ENCODE measurements at regions not wholly inside any gene's neighbourhood (a gene's known extent, or its start where the extent isn't known, plus 50 kb on each side); places are given as distances from the start of the nearest gene placed in this dataset.

- peaks cover 3 to 59% of the 10 kb centered on the region in 2 donors for H3K4me1 ChIP-seq
- ATAC-seq (no peak), DNase-seq (no peak)
- no peak overlapping the region for H3K4me3 ChIP-seq
- H3K36me3 ChIP-seq, result no peaks in the 10 kb centered on the region
- intact Hi-C loops (cut with DNase I), result no loop called here
- H3K27me3 ChIP-seq, result no peaks in the 10 kb centered on the region
- peak overlapping the region in 1 of 2 donors; percentile 85 for H3K27ac ChIP-seq
- no peaks in the 10 kb centered on the region for H3K9me3 ChIP-seq
- no peak for TF ChIP-seq CTCF (IDR thresholded peaks at IDR 0.05)
These were observed 55.8 kb upstream of the CPEB4 start for GRCh38 chr5:173832386-173832785.

DNA sequence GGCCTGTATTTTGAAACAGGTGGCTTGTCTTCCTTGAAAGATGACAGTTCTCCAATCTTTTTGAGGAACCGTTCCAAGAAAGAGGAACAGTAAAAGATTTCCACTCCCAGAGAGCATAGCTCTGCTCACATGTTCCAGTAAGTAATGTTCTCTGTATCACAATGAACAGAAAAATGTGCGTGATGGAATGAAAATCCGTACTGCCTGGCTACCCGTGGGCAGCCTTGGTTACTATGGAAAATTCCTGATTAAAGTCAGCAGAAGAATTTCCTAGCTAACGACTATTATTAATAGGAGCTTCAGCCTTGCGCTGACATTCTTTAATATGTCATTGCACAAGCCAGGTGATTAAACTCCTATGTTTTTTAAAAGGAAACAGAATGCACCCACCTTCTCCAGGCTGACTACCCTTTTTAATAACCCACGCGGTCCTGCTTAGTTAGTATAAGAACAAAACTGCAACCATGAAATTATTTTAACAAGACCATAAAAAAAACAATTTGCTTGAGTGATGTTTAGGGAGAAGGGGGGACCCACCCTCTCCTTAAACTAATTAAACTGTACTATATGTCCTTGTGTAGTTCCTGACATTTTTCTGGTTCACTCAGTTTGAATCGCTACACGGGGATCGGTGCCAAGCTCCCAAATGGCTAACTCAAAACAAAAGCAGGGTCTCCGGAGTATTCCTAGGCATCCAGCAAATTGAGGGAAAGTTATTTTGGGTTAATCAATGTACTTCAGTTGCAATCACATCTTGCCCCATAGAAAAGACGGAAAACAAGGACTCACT, 54.8 kb upstream of the CPEB4 start:
- Histone ChIP-seq H3K4me3 (no peak overlapping the region), H3K36me3 (no peaks in the 10 kb centered on the region), H3K27me3 (no peaks in the 10 kb centered on the region), H3K27ac (peak overlapping the region; percentile 36 to 85), H3K9me3 (no peaks in the 10 kb centered on the region), H3K4me1 (peaks cover 3 to 59% of the 10 kb centered on the region in 2 donors)
- DNase-seq, result no peak
- peak; percentile 35 for ATAC-seq
- TF ChIP-seq CTCF (IDR thresholded peaks at IDR 0.05), result no peak
- intact Hi-C loops (cut with DNase I), result no loop called here

- Histone ChIP-seq H3K36me3 (no peaks in the 10 kb centered on the region), H3K27ac (peak overlapping the region in 1 of 2 donors; percentile 85), H3K4me3 (no peak overlapping the region), H3K9me3 (no peaks in the 10 kb centered on the region), H3K4me1 (peaks cover 3 to 59% of the 10 kb centered on the region in 2 donors), H3K27me3 (no peaks in the 10 kb centered on the region)
- intact Hi-C loops (cut with DNase I), result no loop called here
- ATAC-seq (peak; percentile 20), DNase-seq (no peak)
- no peak for TF ChIP-seq CTCF (IDR thresholded peaks at IDR 0.05)
These were observed 53.9 kb upstream of the CPEB4 start for GRCh38 chr5:173834071-173834771.

- DNase-seq (peak in 1 of 4 donors; percentile 43), ATAC-seq (peak; percentile 32)
- intact Hi-C loops (cut with DNase I), result no loop called here
These were observed 53.0 kb upstream of the CPEB4 start for GRCh38 chr5:173835131-173835530.

More at GRCh38 chr5:173835131-173835530, 53.0 kb upstream of the CPEB4 start:
- H3K36me3 ChIP-seq, result no peaks in the 10 kb centered on the region
- peaks cover 3 to 53% of the 10 kb centered on the region in 2 donors for H3K4me1 ChIP-seq
- H3K27ac ChIP-seq, result peak overlapping the region in 1 of 2 donors; percentile 85
- H3K9me3 ChIP-seq, result no peaks in the 10 kb centered on the region
- H3K27me3 ChIP-seq, result no peaks in the 10 kb centered on the region
- no peak for TF ChIP-seq CTCF (IDR thresholded peaks at IDR 0.05)
- H3K4me3 ChIP-seq, result no peak overlapping the region

All from left lung (tissue), 4 donors.